HG03442 (cell line): ENCODE measurements at regions not wholly inside any gene's neighbourhood (a gene's known extent, or its start where the extent isn't known, plus 50 kb on each side); places are given as distances from the start of the nearest gene placed in this dataset.

Source experiments
- ATAC-seq: cut with Tn5 transposase; IDR thresholded peaks from one replicate; pipeline ENCODE4 v1.9.1; 2021; ENCODE audit warnings: mild to moderate bottlenecking, moderate library complexity; ENCODE audit not compliant: unreplicated experiment

- ATAC-seq: no peak
These were observed 325.9 kb upstream of the LINC00305 start for GRCh38 chr18:64474773-64475172.

DNA sequence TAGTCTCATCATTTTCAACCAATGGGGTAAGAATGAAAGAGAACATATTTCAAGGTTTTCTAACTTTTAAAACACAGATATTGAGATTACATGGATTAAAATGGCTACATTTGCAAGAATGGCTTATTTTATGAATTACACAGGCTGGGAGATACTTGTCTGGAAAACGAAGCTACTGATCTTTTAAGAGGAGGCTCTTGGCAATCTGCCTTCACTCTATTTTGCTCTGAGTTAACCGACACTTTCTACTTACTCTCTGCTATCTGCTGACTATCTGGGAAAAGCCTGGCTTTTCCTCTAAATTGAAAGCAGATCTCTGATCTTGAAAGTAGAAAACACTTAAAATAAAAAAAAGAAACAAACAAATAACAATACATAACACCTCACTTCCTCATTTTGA is 325.4 kb upstream of the LINC00305 start:
- no peak for ATAC-seq

DNA sequence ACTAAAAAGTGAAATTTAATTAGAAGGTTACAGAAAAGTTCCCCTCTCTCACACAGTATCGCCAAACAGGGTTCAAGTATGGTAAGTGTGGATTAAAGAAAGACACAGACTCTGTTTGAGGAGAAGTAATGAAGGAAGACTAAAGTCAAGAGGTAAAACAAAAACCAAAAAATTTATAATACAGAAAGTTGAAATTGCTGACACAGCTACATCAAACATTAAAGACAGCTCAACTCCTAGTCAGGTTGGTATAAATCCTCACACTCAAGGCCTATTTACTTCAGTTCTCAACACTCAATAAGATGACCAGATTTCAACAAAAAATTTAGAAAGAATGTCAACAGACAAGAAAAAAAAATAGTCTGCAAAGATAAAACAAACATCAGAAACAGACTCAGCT is 300.5 kb upstream of the LINC00305 start:
- no peak for ATAC-seq

GRCh38 chr18:64444819-64445218 is 295.9 kb upstream of the LINC00305 start:
- no peak for ATAC-seq

DNA sequence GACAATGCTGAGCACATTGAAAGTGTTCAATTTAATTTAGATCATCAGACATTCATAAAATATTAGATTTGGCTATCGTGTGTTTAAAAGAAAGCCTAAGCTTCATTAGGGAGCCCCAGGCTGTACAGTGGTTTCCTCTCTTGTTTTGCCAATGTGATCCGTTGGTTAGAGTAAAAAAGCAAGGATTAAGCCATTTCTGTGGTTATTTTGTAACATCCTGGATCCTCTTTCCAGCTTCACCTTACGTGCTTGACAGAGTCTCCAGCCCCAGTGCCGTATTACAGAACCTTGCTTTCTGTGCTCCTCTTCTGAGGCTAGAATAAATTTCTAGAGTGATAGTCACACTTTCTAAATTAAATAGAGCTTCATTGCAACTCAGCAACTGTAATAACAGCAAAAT is 289.3 kb upstream of the LINC00305 start:
- no peak for ATAC-seq

- no peak for ATAC-seq
These were observed 287.2 kb upstream of the LINC00305 start for GRCh38 chr18:64436111-64436510.

DNA sequence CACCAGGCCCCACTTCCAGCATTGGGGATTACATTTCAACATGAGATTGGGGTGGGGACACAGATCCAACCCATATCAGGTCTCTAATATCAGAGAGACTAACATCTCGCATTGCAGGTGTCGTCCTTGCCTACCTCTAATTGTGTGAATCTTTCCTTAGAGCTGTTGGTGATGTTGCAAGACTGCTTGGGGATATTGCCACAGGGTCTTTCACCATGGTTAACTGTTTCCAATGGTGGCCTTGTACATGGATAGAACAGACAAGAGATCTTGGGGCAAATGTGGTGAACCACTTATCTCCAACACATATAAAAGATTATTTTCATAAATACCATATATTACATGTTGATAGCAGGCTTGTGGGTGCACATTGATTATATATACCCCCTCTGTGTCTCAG is 270.3 kb upstream of the LINC00305 start:
- ATAC-seq: no peak

DNA sequence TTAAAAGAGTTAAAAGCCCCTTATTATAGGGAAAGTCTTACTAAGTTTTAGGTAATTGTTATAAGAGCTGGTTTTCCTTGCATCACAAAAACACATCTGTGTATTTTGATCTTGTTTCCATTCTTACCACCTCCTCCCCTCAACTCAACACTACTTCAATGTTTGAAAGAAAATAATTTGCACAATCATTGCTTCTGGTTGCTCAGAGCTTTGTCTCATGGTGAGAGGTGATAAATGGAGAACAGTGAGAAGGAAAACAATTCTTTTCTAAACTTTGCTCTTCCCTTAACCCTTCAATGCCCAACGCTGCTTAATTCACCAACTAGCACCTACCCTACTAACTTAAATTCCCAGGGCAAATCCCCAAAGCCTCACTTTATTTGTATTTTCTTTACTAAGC is 268.1 kb upstream of the LINC00305 start:
- ATAC-seq: no peak

- ATAC-seq: no peak
These were observed 266.3 kb upstream of the LINC00305 start for GRCh38 chr18:64415218-64415617.

- no peak for ATAC-seq
These were observed 261.8 kb upstream of the LINC00305 start for GRCh38 chr18:64410685-64411084.

- peak; percentile 67 for ATAC-seq
These were observed 260.6 kb upstream of the LINC00305 start for GRCh38 chr18:64409511-64409910.

GRCh38 chr18:64407606-64408005 is 258.7 kb upstream of the LINC00305 start:
- ATAC-seq: no peak

GRCh38 chr18:64405161-64405560 is 256.3 kb upstream of the LINC00305 start:
- ATAC-seq: no peak

DNA sequence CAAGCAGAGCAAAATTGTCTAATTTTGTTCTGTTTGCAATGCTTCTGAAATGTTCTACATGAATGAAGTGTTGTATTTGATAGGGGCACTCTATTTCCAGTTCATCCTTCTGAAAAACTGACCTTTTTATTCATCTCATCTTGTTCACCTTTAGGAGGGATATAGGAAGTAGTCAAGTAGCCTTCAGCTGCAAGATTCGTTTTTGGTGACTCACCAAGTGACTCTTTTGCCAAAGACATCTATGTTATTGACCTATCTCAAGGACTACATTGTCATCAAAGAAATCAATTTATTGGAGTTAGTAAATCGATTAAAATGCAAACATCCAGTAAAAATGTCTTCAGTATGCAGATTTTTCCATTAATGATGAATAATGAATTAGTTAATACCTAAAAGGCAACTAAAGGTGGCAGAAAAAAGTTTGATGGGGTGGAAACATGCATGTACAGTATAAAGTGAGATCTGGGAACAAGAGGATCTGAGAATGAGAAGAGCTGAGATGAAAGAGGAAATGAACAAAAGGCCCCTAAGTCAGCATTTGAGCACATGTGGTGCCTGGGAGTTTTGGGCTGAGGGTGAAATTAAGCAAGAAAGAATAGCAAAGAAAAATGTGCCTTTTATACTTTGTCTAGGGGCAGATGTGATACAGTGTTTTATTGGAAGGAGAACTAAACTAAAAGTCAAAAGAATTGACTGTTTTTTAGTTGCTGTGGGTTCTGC is 255.1 kb upstream of the LINC00305 start:
- peak; percentile 68 for ATAC-seq

DNA sequence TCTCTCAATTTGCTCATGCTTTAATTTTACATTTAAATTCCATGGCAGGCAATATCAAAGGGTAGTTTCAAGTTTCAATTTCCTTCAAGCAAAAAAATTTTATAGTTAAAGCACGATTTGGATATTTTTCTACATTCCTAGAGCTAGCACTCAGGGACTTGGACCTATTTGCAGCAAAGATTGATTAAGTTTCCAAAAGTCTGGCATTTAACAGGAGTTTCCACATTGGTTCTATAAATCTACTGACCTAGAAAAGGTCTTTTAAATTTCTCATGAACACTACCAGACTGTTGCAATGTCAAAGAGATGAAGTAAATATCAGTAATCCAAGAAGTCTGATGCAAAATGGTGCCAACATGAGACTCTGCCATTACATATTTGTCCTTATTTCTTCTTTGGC is 253.7 kb upstream of the LINC00305 start:
- ATAC-seq: no peak

DNA sequence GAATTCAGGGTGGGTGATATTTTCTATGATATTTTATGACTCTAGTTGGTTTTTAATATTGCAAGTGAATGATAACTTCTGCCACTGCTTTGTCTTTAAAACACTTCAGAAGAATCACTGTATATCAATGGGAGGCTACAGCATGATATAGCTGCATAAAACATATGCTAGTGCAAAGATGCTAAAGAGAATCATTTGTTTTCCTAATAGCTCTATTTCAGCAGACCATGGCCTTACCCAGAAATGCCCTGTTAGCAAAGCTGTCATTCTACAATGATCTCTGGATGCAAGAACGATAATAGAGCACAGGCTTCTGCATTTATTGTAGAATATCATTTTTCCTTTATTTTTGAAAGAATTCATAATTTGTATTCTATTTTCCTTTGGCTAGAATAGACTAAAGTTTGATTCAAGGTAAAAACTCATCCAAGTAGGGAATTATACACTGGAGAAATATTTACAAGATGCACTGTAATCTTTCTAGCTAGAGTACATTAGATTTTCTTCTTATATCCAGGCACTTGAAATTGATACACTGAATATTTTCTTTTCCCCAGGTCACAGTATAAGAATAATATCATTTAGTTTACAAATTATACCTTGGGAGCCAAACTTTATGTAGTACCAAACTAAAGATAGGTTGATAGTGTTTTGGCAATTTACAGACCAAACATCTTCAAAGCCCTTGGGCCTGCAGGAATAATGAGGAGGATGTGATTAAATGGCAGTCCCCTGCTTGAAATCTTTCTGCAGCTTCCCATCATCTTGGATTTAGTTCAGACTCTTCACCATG is 252.6 kb upstream of the LINC00305 start:
- no peak for ATAC-seq

GRCh38 chr18:64399566-64399965 is 250.7 kb upstream of the LINC00305 start:
- no peak for ATAC-seq

GRCh38 chr18:64398320-64398719 is 249.4 kb upstream of the LINC00305 start:
- ATAC-seq: peak; percentile 52

GRCh38 chr18:64392202-64392601 is 243.3 kb upstream of the LINC00305 start:
- ATAC-seq: no peak

DNA sequence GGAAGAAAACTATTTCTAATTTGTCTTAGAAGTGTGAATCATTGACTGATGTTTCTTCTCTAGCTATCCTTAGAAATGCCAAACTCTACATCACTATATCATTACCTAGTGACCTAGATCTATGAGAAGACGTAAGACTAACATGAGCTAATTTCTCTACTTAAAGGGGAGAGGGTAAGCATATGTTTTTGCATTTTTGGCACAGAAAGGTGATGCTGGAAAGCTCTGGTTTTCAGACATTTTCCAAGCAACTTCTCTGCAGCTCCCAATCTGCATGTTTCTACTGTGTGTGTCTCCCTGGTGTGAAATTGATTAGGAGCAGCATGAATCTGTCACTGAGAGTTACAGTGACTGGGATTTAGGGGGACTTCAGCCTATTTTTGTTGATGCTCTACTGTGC is 235.2 kb upstream of the LINC00305 start:
- ATAC-seq: no peak

GRCh38 chr18:64380117-64380516 is 231.2 kb upstream of the LINC00305 start:
- peak; percentile 99 for ATAC-seq

GRCh38 chr18:64379662-64380061 is 230.8 kb upstream of the LINC00305 start:
- ATAC-seq: peak; percentile 19
